ENCODE measurements at regions not wholly inside any gene's neighbourhood (a gene's known extent, or its start where the extent isn't known, plus 50 kb on each side); places are given as distances from the start of the nearest gene placed in this dataset.

DNA sequence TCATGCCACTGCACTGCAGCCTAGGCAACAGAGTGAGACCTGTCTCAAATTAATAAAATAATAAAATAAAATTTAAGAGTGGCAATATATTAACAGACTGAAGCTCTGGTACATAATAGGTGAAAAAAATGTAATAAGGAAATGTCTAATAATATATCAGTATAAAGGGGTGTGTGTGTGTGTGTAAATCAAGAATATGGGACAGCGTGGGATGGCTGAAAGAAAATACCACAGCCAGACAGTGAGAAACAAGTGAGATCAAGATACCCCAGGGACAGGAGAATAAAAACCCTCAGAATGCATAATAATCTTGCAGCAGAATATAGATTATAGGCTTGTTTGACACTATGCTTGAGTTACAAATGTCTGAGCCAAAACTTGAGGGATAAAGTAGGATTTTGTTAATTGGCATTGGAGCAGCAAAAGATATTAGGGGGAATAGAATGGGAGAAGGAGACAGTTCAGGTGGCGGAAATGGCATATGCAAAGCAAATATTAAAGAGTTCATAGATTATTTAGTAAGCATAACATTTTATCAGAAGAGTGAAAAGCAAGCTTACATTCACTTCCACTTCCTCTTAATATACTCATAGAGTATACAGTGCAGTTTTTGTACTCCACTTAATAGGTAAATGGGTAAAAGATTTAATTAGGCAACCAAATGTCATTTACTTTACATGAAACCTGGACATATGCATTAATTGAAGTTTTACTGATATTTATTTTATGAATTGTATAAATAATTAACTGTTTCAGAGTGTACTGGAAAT is 398.5 kb upstream of the GJE1 start:
- no peak overlapping the region for H3K4me3 ChIP-seq
- ATAC-seq: no peak

DNA sequence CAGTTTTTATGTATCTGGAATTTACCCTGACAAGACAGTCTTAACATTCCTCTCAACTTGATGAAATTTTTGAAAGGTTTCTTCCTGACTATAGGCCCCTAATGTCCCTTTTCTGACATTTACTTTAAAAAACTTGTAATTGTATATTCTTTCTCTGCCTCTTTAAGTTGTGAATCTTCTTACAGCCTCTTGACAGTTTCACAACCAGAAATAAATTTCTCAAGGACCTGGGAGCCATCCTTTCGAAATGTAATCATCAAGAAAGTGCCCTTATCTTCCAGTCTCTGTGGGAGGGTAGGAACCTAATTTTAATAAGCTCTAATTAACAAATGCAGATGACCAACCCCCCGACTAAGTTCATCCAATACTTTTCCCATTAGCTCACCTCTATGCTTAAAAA is 403.6 kb upstream of the GJE1 start:
- intact Hi-C loops (cut with DNase I): no loop called here
- no peak overlapping the region for H3K4me3 ChIP-seq
- H3K27me3 ChIP-seq: no peaks in the 10 kb centered on the region
- H3K36me3 ChIP-seq: no peaks in the 10 kb centered on the region
- no peaks in the 10 kb centered on the region for H3K4me1 ChIP-seq
- ATAC-seq (no peak), DNase-seq (no peak)
- TF ChIP-seq, protein P1, sequence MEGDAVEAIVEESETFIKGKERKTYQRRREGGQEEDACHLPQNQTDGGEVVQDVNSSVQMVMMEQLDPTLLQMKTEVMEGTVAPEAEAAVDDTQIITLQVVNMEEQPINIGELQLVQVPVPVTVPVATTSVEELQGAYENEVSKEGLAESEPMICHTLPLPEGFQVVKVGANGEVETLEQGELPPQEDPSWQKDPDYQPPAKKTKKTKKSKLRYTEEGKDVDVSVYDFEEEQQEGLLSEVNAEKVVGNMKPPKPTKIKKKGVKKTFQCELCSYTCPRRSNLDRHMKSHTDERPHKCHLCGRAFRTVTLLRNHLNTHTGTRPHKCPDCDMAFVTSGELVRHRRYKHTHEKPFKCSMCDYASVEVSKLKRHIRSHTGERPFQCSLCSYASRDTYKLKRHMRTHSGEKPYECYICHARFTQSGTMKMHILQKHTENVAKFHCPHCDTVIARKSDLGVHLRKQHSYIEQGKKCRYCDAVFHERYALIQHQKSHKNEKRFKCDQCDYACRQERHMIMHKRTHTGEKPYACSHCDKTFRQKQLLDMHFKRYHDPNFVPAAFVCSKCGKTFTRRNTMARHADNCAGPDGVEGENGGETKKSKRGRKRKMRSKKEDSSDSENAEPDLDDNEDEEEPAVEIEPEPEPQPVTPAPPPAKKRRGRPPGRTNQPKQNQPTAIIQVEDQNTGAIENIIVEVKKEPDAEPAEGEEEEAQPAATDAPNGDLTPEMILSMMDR (IDR thresholded peaks at IDR 0.05): no peak
- no peak for TF ChIP-seq POLR2A (IDR thresholded peaks at IDR 0.05)
- H3K9me3 ChIP-seq: peaks cover 0 to 5% (median 0%) of the 10 kb centered on the region in 12 donors
- WGBS, 4 donors: 64 to 78% (median 70%) methylated on average over 2 of the region's 2 CpGs
- no peak overlapping the region for H3K27ac ChIP-seq

More for the DNA sequence above, 398.5 kb upstream of the GJE1 start:
- intact Hi-C loops (cut with DNase I): no loop called here
- no peak for DNase-seq
- Histone ChIP-seq H3K9me3 (peaks cover 0 to 5% (median 0%) of the 10 kb centered on the region in 12 donors), H3K4me1 (no peaks in the 10 kb centered on the region), H3K36me3 (no peaks in the 10 kb centered on the region), H3K27me3 (no peaks in the 10 kb centered on the region), H3K27ac (no peak overlapping the region)
- TF ChIP-seq POLR2A (IDR thresholded peaks at IDR 0.05): no peak
- TF ChIP-seq, protein P1 (IDR thresholded peaks at IDR 0.05): no peak
- WGBS, 4 donors: 78 to 91% (median 85%) methylated on average over 2 of the region's 2 CpGs

DNA sequence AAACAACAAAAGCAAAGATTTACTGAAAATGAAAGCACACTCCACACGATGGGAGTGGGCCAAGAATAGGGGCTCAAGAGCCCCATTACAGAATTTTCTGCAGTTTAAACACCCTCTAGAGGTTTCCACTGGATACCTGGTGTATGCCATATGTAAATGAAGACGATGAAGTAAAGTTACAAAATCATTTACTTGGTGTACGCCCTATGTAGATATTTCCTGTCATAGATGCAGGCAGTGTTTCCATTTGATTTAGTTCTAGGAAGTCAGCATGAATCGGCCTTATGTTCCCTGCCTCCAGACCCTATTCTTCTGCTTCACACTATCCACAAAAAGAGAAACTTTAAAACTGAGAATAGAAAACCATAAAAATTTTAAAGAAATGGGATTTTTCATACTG is 404.4 kb upstream of the GJE1 start:
- H3K27ac ChIP-seq: no peak overlapping the region
- TF ChIP-seq, protein P1 (IDR thresholded peaks at IDR 0.05): no peak
- TF ChIP-seq POLR2A (IDR thresholded peaks at IDR 0.05): no peak
- peaks cover 0 to 5% (median 0%) of the 10 kb centered on the region in 12 donors for H3K9me3 ChIP-seq
- DNase-seq (no peak), ATAC-seq (no peak)
- 58 to 75% (median 64%) methylated on average over 4 of the region's 4 CpGs for WGBS, 4 donors
- no peaks in the 10 kb centered on the region for H3K4me1 ChIP-seq
- intact Hi-C loops (cut with DNase I): no loop called here
- no peaks in the 10 kb centered on the region for H3K27me3 ChIP-seq
- H3K4me3 ChIP-seq: peak overlapping the region in 1 of 12 donors; percentile 7
- no peaks in the 10 kb centered on the region for H3K36me3 ChIP-seq

DNA sequence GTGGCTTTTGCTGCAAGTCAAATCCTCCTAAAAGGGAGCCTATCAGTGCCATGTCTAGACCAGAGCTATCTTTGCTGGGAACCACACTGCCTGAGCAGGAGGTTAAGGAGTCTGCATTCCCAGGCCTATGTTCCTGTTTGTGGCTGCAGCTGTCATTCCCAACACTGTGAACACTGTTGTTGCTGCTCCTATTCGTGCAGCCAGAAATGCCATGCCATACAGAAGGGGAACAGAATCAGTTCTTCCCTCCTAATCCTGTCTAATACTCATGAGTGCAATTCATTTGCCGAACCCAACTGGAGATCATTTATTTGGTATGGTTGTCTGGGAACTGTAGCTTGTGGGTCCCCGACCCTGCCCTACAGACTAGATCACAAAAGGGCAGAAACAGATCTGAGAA is 406.5 kb upstream of the GJE1 start:
- Histone ChIP-seq H3K27ac (no peak overlapping the region), H3K36me3 (no peaks in the 10 kb centered on the region), H3K4me1 (no peaks in the 10 kb centered on the region), H3K9me3 (peaks cover 0 to 4% (median 0%) of the 10 kb centered on the region in 12 donors), H3K27me3 (no peaks in the 10 kb centered on the region), H3K4me3 (no peak overlapping the region)
- intact Hi-C loops (cut with DNase I): no loop called here
- TF ChIP-seq, protein P1 (IDR thresholded peaks at IDR 0.05): no peak
- TF ChIP-seq POLR2A (IDR thresholded peaks at IDR 0.05): no peak
- DNase-seq (no peak), ATAC-seq (no peak)
- 67 to 74% (median 71%) methylated on average over 3 of the region's 3 CpGs for WGBS, 4 donors

Measured in heart left ventricle (tissue), 16 donors.